ENCODE measurements at regions not wholly inside any gene's neighbourhood (a gene's known extent, or its start where the extent isn't known, plus 50 kb on each side); places are given as distances from the start of the nearest gene placed in this dataset.

DNA sequence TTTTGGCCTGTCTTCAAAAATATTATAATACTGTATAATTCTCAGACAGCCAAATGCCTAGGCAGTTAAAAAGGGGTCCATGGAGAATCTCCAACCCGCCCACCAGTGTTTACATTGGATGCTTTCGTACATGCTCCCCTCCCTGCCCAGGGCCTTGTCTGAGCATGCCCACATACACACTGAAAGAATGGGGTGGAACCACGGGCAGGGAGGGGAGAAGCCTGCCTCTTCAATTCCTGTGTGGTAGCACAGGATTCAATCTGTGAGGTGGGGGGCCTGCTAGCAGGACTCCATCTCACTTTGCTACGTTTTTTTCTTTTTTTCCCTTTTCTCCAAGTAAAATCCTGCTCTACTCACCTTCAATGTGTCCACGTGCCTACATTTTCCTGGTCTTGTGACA lies 314.7 kb upstream of the GRAMD2B start:
- Histone ChIP-seq H3K27ac (no peak overlapping the region), H3K36me3 (no peaks in the 10 kb centered on the region), H3K9me3 (ENCODE audit: severe bottlenecking) (no peaks in the 10 kb centered on the region), H3K27me3 (ENCODE audit: insufficient read depth, low read depth, severe bottlenecking) (no peaks in the 10 kb centered on the region), H3K4me3 (ENCODE audit: low read depth, low read length) (no peak overlapping the region)
- no peak for DNase-seq
- TF ChIP-seq, protein P1, sequence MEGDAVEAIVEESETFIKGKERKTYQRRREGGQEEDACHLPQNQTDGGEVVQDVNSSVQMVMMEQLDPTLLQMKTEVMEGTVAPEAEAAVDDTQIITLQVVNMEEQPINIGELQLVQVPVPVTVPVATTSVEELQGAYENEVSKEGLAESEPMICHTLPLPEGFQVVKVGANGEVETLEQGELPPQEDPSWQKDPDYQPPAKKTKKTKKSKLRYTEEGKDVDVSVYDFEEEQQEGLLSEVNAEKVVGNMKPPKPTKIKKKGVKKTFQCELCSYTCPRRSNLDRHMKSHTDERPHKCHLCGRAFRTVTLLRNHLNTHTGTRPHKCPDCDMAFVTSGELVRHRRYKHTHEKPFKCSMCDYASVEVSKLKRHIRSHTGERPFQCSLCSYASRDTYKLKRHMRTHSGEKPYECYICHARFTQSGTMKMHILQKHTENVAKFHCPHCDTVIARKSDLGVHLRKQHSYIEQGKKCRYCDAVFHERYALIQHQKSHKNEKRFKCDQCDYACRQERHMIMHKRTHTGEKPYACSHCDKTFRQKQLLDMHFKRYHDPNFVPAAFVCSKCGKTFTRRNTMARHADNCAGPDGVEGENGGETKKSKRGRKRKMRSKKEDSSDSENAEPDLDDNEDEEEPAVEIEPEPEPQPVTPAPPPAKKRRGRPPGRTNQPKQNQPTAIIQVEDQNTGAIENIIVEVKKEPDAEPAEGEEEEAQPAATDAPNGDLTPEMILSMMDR (IDR thresholded peaks at IDR 0.05; ENCODE audit: low read depth, low read length): no peak

DNA sequence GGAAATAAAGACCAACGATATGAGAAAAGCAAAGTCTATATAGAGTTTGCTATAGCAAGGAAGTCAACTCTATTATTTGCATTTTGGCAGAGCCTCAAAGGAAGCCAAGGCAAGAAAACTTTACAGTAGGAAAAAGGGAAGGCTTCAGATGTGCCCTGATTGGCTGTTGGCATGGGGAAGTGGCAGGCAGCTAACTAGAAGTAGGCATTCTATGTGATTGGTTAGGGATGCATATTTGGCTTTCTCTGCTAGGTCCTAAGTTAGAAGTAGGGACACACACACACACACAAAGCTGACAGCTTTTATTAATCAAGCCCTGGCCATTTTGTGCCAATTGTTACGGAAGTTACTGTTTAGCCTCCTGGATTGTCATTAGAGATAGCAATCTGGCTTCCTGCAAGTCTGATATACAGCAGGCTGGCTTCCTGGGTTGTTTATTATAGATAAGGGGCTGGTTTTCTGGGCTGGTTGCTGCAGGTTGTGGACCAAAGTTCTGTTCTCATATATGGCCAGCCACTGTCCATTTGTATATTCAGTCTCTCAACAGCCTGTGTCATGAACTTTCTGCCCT lies 308.1 kb upstream of the GRAMD2B start:
- DNase-seq: no peak
- no peaks in the 10 kb centered on the region for H3K9me3 ChIP-seq (ENCODE audit: severe bottlenecking)
- H3K4me3 ChIP-seq (ENCODE audit: low read depth, low read length): no peak overlapping the region

DNA sequence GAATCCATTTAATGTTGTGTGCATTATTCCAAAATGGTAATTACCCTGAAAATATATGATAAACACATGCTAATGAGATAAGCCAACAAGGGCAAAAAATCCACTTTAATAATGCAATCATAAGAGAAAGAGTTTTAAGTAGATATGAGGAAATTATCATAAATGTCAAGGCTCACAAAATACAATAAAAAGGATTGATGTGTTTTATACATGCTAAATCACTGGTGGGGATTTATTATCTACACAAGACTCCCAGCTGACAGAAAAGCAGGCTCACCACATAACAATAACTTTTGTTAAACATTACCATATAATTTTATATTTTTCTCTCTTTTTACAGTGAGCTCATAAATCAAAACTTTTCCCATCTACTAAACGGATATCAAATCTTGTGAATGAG lies 306.2 kb upstream of the GRAMD2B start:
- Histone ChIP-seq H3K27ac (no peak overlapping the region), H3K4me3 (ENCODE audit: low read depth, low read length) (no peak overlapping the region), H3K9me3 (ENCODE audit: severe bottlenecking) (no peaks in the 10 kb centered on the region), H3K36me3 (no peaks in the 10 kb centered on the region), H3K27me3 (ENCODE audit: insufficient read depth, low read depth, severe bottlenecking) (no peaks in the 10 kb centered on the region)
- DNase-seq: no peak
- TF ChIP-seq, protein P1 (IDR thresholded peaks at IDR 0.05; ENCODE audit: low read depth, low read length): no peak

More for the DNA sequence above, 308.1 kb upstream of the GRAMD2B start:
- Histone ChIP-seq H3K36me3 (no peaks in the 10 kb centered on the region), H3K27ac (no peak overlapping the region), H3K27me3 (ENCODE audit: insufficient read depth, low read depth, severe bottlenecking) (no peaks in the 10 kb centered on the region)
- TF ChIP-seq, protein P1 (IDR thresholded peaks at IDR 0.05; ENCODE audit: low read depth, low read length): no peak

DNA sequence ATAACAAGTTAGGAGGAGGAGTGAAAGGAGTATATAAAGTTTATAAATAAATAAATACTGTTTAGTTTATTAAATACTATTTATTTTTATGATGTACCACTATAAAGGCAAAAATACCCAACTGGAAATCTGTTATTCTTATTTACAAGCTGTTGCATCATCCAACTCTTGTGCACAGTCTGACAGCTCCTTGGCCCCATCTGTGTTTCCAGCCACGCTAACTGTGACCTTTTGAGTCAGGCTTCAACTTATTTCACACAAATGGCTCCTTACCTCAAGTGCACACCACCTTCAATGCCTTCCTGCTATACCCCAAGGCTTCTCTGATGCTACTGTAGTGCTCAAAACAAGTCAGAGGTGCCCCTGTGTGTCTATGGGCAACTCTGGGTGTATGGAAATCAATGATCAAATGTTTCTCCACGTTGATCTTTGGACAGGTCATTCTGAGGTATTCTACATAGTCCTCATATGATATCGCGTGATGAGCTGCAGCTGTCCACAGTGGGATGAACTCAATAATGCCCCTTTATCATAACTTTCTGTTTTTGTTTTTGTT lies 303.2 kb upstream of the GRAMD2B start:
- no peak for DNase-seq
- TF ChIP-seq, protein P1 (IDR thresholded peaks at IDR 0.05; ENCODE audit: low read depth, low read length): no peak
- Histone ChIP-seq H3K27me3 (ENCODE audit: insufficient read depth, low read depth, severe bottlenecking) (no peaks in the 10 kb centered on the region), H3K36me3 (no peaks in the 10 kb centered on the region), H3K9me3 (ENCODE audit: severe bottlenecking) (no peaks in the 10 kb centered on the region), H3K4me3 (ENCODE audit: low read depth, low read length) (no peak overlapping the region), H3K27ac (no peak overlapping the region)

DNA sequence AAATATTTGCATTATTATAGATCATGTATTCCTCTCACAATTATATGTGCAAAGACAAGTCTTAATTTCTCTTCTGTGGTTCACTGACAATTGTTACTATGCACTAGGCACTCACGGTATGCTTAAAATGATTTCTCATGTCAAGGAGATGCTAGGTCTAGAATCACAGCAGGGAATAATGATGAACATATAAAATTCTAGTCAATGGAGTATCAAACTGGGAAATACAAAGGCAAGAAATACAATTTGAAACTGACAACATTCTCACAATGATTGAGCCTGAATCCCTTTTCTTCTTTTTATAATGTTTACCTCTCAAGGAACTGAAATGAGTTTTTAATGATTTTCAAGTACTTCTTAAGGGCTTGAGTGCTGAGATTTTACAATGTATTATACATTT lies 302.3 kb upstream of the GRAMD2B start:
- H3K9me3 ChIP-seq (ENCODE audit: severe bottlenecking): no peaks in the 10 kb centered on the region
- H3K27ac ChIP-seq: no peak overlapping the region
- H3K4me3 ChIP-seq (ENCODE audit: low read depth, low read length): no peak overlapping the region
- TF ChIP-seq, protein P1 (IDR thresholded peaks at IDR 0.05; ENCODE audit: low read depth, low read length): no peak
- no peaks in the 10 kb centered on the region for H3K27me3 ChIP-seq (ENCODE audit: insufficient read depth, low read depth, severe bottlenecking)
- no peaks in the 10 kb centered on the region for H3K36me3 ChIP-seq
- no peak for DNase-seq

DNA sequence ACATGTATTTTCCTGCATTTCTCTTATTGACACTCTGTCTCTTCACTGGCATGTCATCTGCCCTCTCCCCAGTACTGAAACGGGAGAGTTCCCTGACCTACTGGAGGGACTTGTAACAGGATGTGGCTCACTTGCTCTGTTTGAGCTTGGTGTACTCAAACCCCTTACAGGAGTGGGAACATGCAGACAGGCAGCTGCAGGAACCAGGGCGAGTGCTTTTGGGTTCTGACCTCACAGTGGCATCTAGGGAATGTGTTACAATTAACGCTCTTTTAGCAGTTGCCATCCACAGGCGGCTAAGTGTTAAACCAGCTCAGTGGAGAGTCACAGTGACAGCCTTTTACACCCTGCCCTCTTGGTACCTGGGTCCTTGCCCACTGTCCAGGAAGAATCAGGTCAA lies 300.3 kb upstream of the GRAMD2B start:
- no peak overlapping the region for H3K4me3 ChIP-seq (ENCODE audit: low read depth, low read length)
- H3K27ac ChIP-seq: no peak overlapping the region
- DNase-seq: no peak
- TF ChIP-seq, protein P1 (IDR thresholded peaks at IDR 0.05; ENCODE audit: low read depth, low read length): no peak
- no peaks in the 10 kb centered on the region for H3K36me3 ChIP-seq
- H3K9me3 ChIP-seq (ENCODE audit: severe bottlenecking): no peaks in the 10 kb centered on the region
- no peaks in the 10 kb centered on the region for H3K27me3 ChIP-seq (ENCODE audit: insufficient read depth, low read depth, severe bottlenecking)

Measured in WERI-Rb-1 (cell line).